ENCODE measurements at regions not wholly inside any gene's neighbourhood (a gene's known extent, or its start where the extent isn't known, plus 50 kb on each side); places are given as distances from the start of the nearest gene placed in this dataset.

GRCh38 chr5:33321026-33321425 lies 119.7 kb upstream of the TARS1 start:
- POLR2A ChIA-PET: no interaction called here
- H3K27ac ChIP-seq (ENCODE audit: low read depth in 2 of 2, low read length in 1 of 2): peak overlapping the region; percentile 81 to 100
- CTCF ChIA-PET: no interaction called here
- no peak for DNase-seq
- peaks cover 0 to 21% of the 10 kb centered on the region in 2 experiments; a peak in 3 of 4 replicates for H3K4me1 ChIP-seq (ENCODE audit: control insufficient read depth in 1 of 2, insufficient read depth in 2 of 2, low read depth in 1 of 2, low read length in 1 of 2)
- H3K9ac ChIP-seq: peak overlapping the region; percentile 80
- no peak overlapping the region for H3K4me3 ChIP-seq (ENCODE audit: low read depth in 2 of 2, low read length in 1 of 2)
- peaks cover 41% of the 10 kb centered on the region for H3F3A ChIP-seq (replicated peaks; ENCODE audit: insufficient read depth)
- H3K9me2 ChIP-seq: no peaks in the 10 kb centered on the region
- H3K27me3 ChIP-seq (ENCODE audit: insufficient read depth): no peaks in the 10 kb centered on the region
- no peak overlapping the region for H2AFZ ChIP-seq (ENCODE audit: low read depth)
- H3K9me3 ChIP-seq: no peaks in the 10 kb centered on the region
- H3K79me2 ChIP-seq (ENCODE audit: insufficient read depth): no peaks in the 10 kb centered on the region
- H4K20me1 ChIP-seq (ENCODE audit: insufficient read depth): no peaks in the 10 kb centered on the region
- 0% methylated on average over 1 of the region's 1 CpG for WGBS (ENCODE audit: low lambda C conversion rate)
- no peaks in the 10 kb centered on the region for H3K36me3 ChIP-seq (replicated peaks in 1 of 2; ENCODE audit: control insufficient read depth in 1 of 2, insufficient read depth in 2 of 2, low read length in 1 of 2)
- H3K4me2 ChIP-seq: peak overlapping the region; percentile 50; the same call in 1 of the 2 replicates
- TF ChIP-seq ELF1 (IDR thresholded peaks at IDR 0.05) (peak; percentile 44; the same call in 1 of the 2 replicates), CTCF (IDR thresholded peaks at IDR 0.05) (no peak), EZH2phosphoT487 (IDR thresholded peaks at IDR 0.05; ENCODE audit: borderline replicate concordance, low read depth) (no peak), JUND (IDR thresholded peaks at IDR 0.05) (peak; percentile 99), TCF12 (IDR thresholded peaks at IDR 0.05) (peak; percentile 99), EP300 (IDR thresholded peaks at IDR 0.05; ENCODE audit: borderline replicate concordance in 1 of 2, low read depth in 1 of 2, low read length in 1 of 2) (peak; percentile 61 to 99), NRF1 (IDR thresholded peaks at IDR 0.05; ENCODE audit: low read depth, low read length) (no peak), TEAD4 (IDR thresholded peaks at IDR 0.05; ENCODE audit: borderline replicate concordance, insufficient read depth) (peak; percentile 99), YY1 (IDR thresholded peaks at IDR 0.05; ENCODE audit: low read depth) (peak; percentile 66; the same call in 1 of the 2 replicates), USF2 (IDR thresholded peaks at IDR 0.05; ENCODE audit: borderline replicate concordance, low read depth, low read length) (no peak), MXI1 (IDR thresholded peaks at IDR 0.05; ENCODE audit: low read depth, low read length) (no peak), RXRA (IDR thresholded peaks at IDR 0.05; ENCODE audit: borderline replicate concordance, low read depth) (peak; percentile 85), POLR2AphosphoS5 (IDR thresholded peaks at IDR 0.05; ENCODE audit: low read depth, low read length) (peak; percentile 85; the same call in 1 of the 2 replicates), RAD21 (IDR thresholded peaks at IDR 0.05; ENCODE audit: low read length) (no peak), SMC3 (IDR thresholded peaks at IDR 0.05; ENCODE audit: low read depth, low read length) (no peak), FOXM1 (IDR thresholded peaks at IDR 0.05; ENCODE audit: low read depth) (peak; percentile 97), CHD2 (IDR thresholded peaks at IDR 0.05; ENCODE audit: low read length, partially characterized antibody) (no peak), SIN3A (IDR thresholded peaks at IDR 0.05; ENCODE audit: borderline replicate concordance, low read depth, low read length) (peak; percentile 86; the same call in 1 of the 2 replicates), PBX3 (IDR thresholded peaks at IDR 0.05) (peak; percentile 97), REST (IDR thresholded peaks at IDR 0.05; ENCODE audit: low read depth, low read length) (peak; percentile 34; the same call in 1 of the 2 replicates), ZBTB33 (IDR thresholded peaks at IDR 0.05; ENCODE audit: borderline replicate concordance, low read depth) (peak; percentile 76; the same call in 1 of the 2 replicates), MAX (IDR thresholded peaks at IDR 0.05; ENCODE audit: low read depth) (peak; percentile 72), USF1 (IDR thresholded peaks at IDR 0.05; ENCODE audit: borderline replicate concordance, low read depth) (peak; percentile 13; the same call in 1 of the 2 replicates), NFIC (IDR thresholded peaks at IDR 0.05; ENCODE audit: borderline replicate concordance) (peak; percentile 98)
